Aorta (tissue), 5 donors: ENCODE measurements at regions not wholly inside any gene's neighbourhood (a gene's known extent, or its start where the extent isn't known, plus 50 kb on each side); places are given as distances from the start of the nearest gene placed in this dataset.

Experiments
- ATAC-seq: fragments of 200-7000 bp; cut with Tn5 transposase; one replicate; pipeline ENCODE4 v1.9.1; 2022; ENCODE audit warnings: moderate library complexity; ENCODE audit not compliant: low FRiP score
- DNase-seq, 2 donors: peaks; one replicate each; pipeline ENCODE4 v3.0.0-alpha.2; 2020
- H3K27ac ChIP-seq, 2 donors: one replicate each; pipeline ENCODE4 v1.5.1; 2013; ENCODE audit warnings: low read length in 2 of 2, mild to moderate bottlenecking in 2 of 2, moderate library complexity in 2 of 2, control low read depth in 1 of 2, inconsistent platforms in 1 of 2, low read depth in 1 of 2
- H3K27me3 ChIP-seq, 2 donors: one replicate each; pipeline ENCODE4 v1.6.1; 2013; ENCODE audit warnings: control low read depth in 1 of 2, low read length in 1 of 2, mild to moderate bottlenecking in 1 of 2, moderate library complexity in 1 of 2; ENCODE audit not compliant: insufficient read depth in 2 of 2, control insufficient read depth in 1 of 2
- H3K36me3 ChIP-seq, 2 donors: one replicate each; pipeline ENCODE4 v1.6.1; 2013; ENCODE audit warnings: control low read depth in 1 of 2, low read length in 1 of 2, mild to moderate bottlenecking in 1 of 2; ENCODE audit not compliant: insufficient read depth in 2 of 2, control insufficient read depth in 1 of 2
- H3K4me1 ChIP-seq, 2 donors: one replicate each; pipeline ENCODE4 v1.6.1; 2013; ENCODE audit warnings: low read length in 2 of 2, control low read depth in 1 of 2, mild to moderate bottlenecking in 1 of 2, moderate library complexity in 1 of 2; ENCODE audit not compliant: insufficient read depth in 2 of 2, control insufficient read depth in 1 of 2
- H3K4me3 ChIP-seq, 2 donors: one replicate each; pipeline ENCODE4 v1.5.1; 2013; ENCODE audit warnings: low read length in 2 of 2, control low read depth in 1 of 2, mild to moderate bottlenecking in 1 of 2
- H3K9me3 ChIP-seq: one replicate; pipeline ENCODE4 v1.6.1; 2013; ENCODE audit warnings: mild to moderate bottlenecking, low read length; ENCODE audit not compliant: control insufficient read depth
- WGBS, 2 donors: extraction: QIAGEN DNeasy Blood & Tissue Kit; methylation state at CpG; one replicate each; pipeline ENCODE4 v1.1.7; 2013; 5-methylcytosine and 5-hydroxymethylcytosine counted together
- intact Hi-C, 2 donors: fragments of 100-400 bp; cut with DNase I; formaldehyde crosslinking; loops; one replicate each; pipeline versions ENCODE4 v1.14.2 to v1.15.0; 2022
- donor health status: healthy with polysubstance abuse.
- donor health status: Bipolar disorder and iron deficiency.
- donor health status: DM: no; HTN: no; CAD: no.
- donor health status: DM: no; HTN: no; CAD: no.
- donor health status: DM: yes; HTN: yes; CAD: no.

- WGBS, 2 donors = 21 to 22% methylated on average over 3 of the region's 3 CpGs
- DNase-seq = no peak
- Histone ChIP-seq H3K27ac (no peak overlapping the region), H3K9me3 (no peaks in the 10 kb centered on the region), H3K4me1 (no peaks in the 10 kb centered on the region), H3K4me3 (no peak overlapping the region), H3K27me3 (no peaks in the 10 kb centered on the region), H3K36me3 (no peaks in the 10 kb centered on the region)
- no peak for ATAC-seq
- intact Hi-C loops = no loop called here
Observed at GRCh38 chr13:38008636-38009035, 139.1 kb upstream of the TRPC4 start.

- no peak overlapping the region for H3K27ac ChIP-seq
- DNase-seq = no peak
- no peaks in the 10 kb centered on the region for H3K27me3 ChIP-seq
- no peaks in the 10 kb centered on the region for H3K4me1 ChIP-seq
- 27 to 44% methylated on average over 7 of the region's 7 CpGs for WGBS, 2 donors
- intact Hi-C loops = no loop called here
- ATAC-seq = no peak
- no peak overlapping the region for H3K4me3 ChIP-seq
- H3K9me3 ChIP-seq = no peaks in the 10 kb centered on the region
- no peaks in the 10 kb centered on the region for H3K36me3 ChIP-seq
Observed at GRCh38 chr13:38002606-38003005, 133.0 kb upstream of the TRPC4 start.

GRCh38 chr13:37997641-37998040, 128.1 kb upstream of the TRPC4 start:
- intact Hi-C loops = no loop called here
- no peak for ATAC-seq

GRCh38 chr13:37995092-37995491, 125.5 kb upstream of the TRPC4 start:
- intact Hi-C loops = no loop called here
- Histone ChIP-seq H3K36me3 (no peaks in the 10 kb centered on the region), H3K27ac (no peak overlapping the region), H3K9me3 (no peaks in the 10 kb centered on the region), H3K27me3 (no peaks in the 10 kb centered on the region), H3K4me3 (no peak overlapping the region), H3K4me1 (no peaks in the 10 kb centered on the region)
- WGBS, 2 donors = 2 to 30% methylated on average over 1 of the region's 1 CpG
- ATAC-seq = no peak
- DNase-seq = no peak

More at GRCh38 chr13:37997641-37998040, 128.1 kb upstream of the TRPC4 start:
- Histone ChIP-seq H3K9me3 (no peaks in the 10 kb centered on the region), H3K36me3 (no peaks in the 10 kb centered on the region), H3K4me1 (no peaks in the 10 kb centered on the region), H3K27ac (no peak overlapping the region), H3K4me3 (no peak overlapping the region), H3K27me3 (no peaks in the 10 kb centered on the region)
- DNase-seq = no peak

- Histone ChIP-seq H3K9me3 (no peaks in the 10 kb centered on the region), H3K36me3 (no peaks in the 10 kb centered on the region), H3K27me3 (no peaks in the 10 kb centered on the region), H3K27ac (no peak overlapping the region), H3K4me3 (no peak overlapping the region), H3K4me1 (no peaks in the 10 kb centered on the region)
- ATAC-seq (no peak), DNase-seq (no peak)
- 84 to 87% methylated on average over 1 of the region's 1 CpG for whole genome bisulfite sequencing, 2 donors
- intact Hi-C loops = no loop called here
Observed at GRCh38 chr13:37986811-37987210, 117.2 kb upstream of the TRPC4 start.

- intact Hi-C loops = no loop called here
- 68 to 69% methylated on average over 5 of the region's 5 CpGs for WGBS, 2 donors
- no peak for ATAC-seq
Observed at GRCh38 chr13:37985281-37985680, 115.7 kb upstream of the TRPC4 start.

GRCh38 chr13:37984357-37984756, 114.8 kb upstream of the TRPC4 start:
- 88 to 90% methylated on average over 6 of the region's 6 CpGs for WGBS, 2 donors
- ATAC-seq (no peak), DNase-seq (no peak)
- H3K4me1 ChIP-seq = no peaks in the 10 kb centered on the region
- intact Hi-C loops = no loop called here
- no peaks in the 10 kb centered on the region for H3K27me3 ChIP-seq
- H3K9me3 ChIP-seq = no peaks in the 10 kb centered on the region
- H3K4me3 ChIP-seq = no peak overlapping the region
- H3K27ac ChIP-seq = no peak overlapping the region
- H3K36me3 ChIP-seq = no peaks in the 10 kb centered on the region

More at GRCh38 chr13:37985281-37985680, 115.7 kb upstream of the TRPC4 start:
- Histone ChIP-seq H3K4me3 (no peak overlapping the region), H3K27me3 (no peaks in the 10 kb centered on the region), H3K4me1 (no peaks in the 10 kb centered on the region), H3K36me3 (no peaks in the 10 kb centered on the region), H3K27ac (no peak overlapping the region), H3K9me3 (no peaks in the 10 kb centered on the region)
- DNase-seq = no peak

GRCh38 chr13:37981932-37982331, 112.4 kb upstream of the TRPC4 start:
- H3K27me3 ChIP-seq = no peaks in the 10 kb centered on the region
- H3K36me3 ChIP-seq = no peaks in the 10 kb centered on the region
- H3K4me3 ChIP-seq = no peak overlapping the region
- no peak for ATAC-seq
- no peak for DNase-seq
- H3K4me1 ChIP-seq = no peaks in the 10 kb centered on the region
- intact Hi-C loops = no loop called here
- H3K27ac ChIP-seq = no peak overlapping the region
- no peaks in the 10 kb centered on the region for H3K9me3 ChIP-seq

- WGBS, 2 donors = 82 to 87% methylated on average over 2 of the region's 2 CpGs
- DNase-seq (no peak), ATAC-seq (no peak)
- intact Hi-C loops = no loop called here
- H3K9me3 ChIP-seq = no peaks in the 10 kb centered on the region
- no peak overlapping the region for H3K4me3 ChIP-seq
- no peaks in the 10 kb centered on the region for H3K36me3 ChIP-seq
- H3K27me3 ChIP-seq = no peaks in the 10 kb centered on the region
- H3K27ac ChIP-seq = no peak overlapping the region
- no peaks in the 10 kb centered on the region for H3K4me1 ChIP-seq
Observed at GRCh38 chr13:37978680-37979079, 109.1 kb upstream of the TRPC4 start.
